H1 (cell line): ENCODE measurements at regions not wholly inside any gene's neighbourhood (a gene's known extent, or its start where the extent isn't known, plus 50 kb on each side); places are given as distances from the start of the nearest gene placed in this dataset.

Experiments used
- CTCF ChIA-PET: fragments of 300-600 bp; sonication (Branson Sonifier 250); formaldehyde crosslinking; loops from one replicate; lab custom pipeline; 2021; ENCODE audit not compliant: partially characterized antibody; lab: Charles Lee
- POLR2A ChIA-PET: fragments of 300-600 bp; sonication (Branson Sonifier 250); formaldehyde crosslinking; loops from one replicate; lab custom pipeline; 2021; ENCODE audit warnings: inconsistent platforms; ENCODE audit not compliant: partially characterized antibody; lab: Charles Lee
- DNase-seq, 2 experiments: peaks; one replicate each; pipeline versions ENCODE4 v3.0.0 to v3.0.0-alpha.2; 2010 to 2022; ENCODE audit warnings: low spot score in 2 of 2, low read depth in 1 of 2, mixed read lengths in 1 of 2
- FAIRE-seq: peaks from 2 replicates; lab custom pipeline; 2011; peaks lifted over from hg19 to GRCh38; lab: Jason Lieb, UNC
- H2AFZ ChIP-seq: 2 replicates; pipeline ENCODE4 v1.8.1; 2012; ENCODE audit warnings: low read length, inconsistent platforms
- H2AK5ac ChIP-seq: 2 replicates; pipeline ENCODE4 v1.6.1; 2013; ENCODE audit warnings: low read depth, low read length
- H2BK120ac ChIP-seq: replicated peaks from 2 replicates; pipeline ENCODE3; 2013; ENCODE audit warnings: low read depth, low read length, inconsistent platforms
- H2BK12ac ChIP-seq: 2 replicates; pipeline ENCODE4 v1.6.1; 2013; ENCODE audit warnings: low read depth, low read length
- H2BK15ac ChIP-seq: 2 replicates; pipeline ENCODE4 v1.6.1; 2013; ENCODE audit warnings: low read length
- H2BK20ac ChIP-seq: 2 replicates; pipeline ENCODE4 v1.6.1; 2013; ENCODE audit warnings: low read length
- H2BK5ac ChIP-seq: 2 replicates; pipeline ENCODE4 v1.6.1; 2013; ENCODE audit warnings: low read depth, low read length
- H3K14ac ChIP-seq: 2 replicates; pipeline ENCODE4 v1.6.1; 2013; ENCODE audit warnings: inconsistent platforms; ENCODE audit not compliant: insufficient read length
- H3K18ac ChIP-seq: 2 replicates; pipeline ENCODE4 v1.6.1; 2013; ENCODE audit warnings: low read length; ENCODE audit errors: extremely low read depth
- H3K23ac ChIP-seq: 2 replicates; pipeline ENCODE4 v1.6.1; 2013; ENCODE audit warnings: inconsistent platforms; ENCODE audit not compliant: insufficient read length
- H3K23me2 ChIP-seq: 2 replicates; pipeline ENCODE4 v1.6.1; 2013; ENCODE audit warnings: low read depth, low read length
- H3K27ac ChIP-seq: 2 replicates; pipeline ENCODE4 v1.6.1; 2011; ENCODE audit warnings: low read depth, low read length, inconsistent platforms
- H3K27me3 ChIP-seq, 4 experiments: replicated peaks in 1 of 4; 1 replicate in 1 of 4; 2 replicates in 3 of 4; pipeline versions ENCODE4 v1.6.1 to v1.8.1; 2011 to 2013; ENCODE audit warnings: low read length in 3 of 4, mild to moderate bottlenecking in 3 of 4, inconsistent platforms in 2 of 4, mixed read lengths in 2 of 4, moderate library complexity in 1 of 4; ENCODE audit not compliant: control insufficient read depth in 3 of 4, insufficient read depth in 3 of 4; ENCODE audit errors: extremely low read depth in 1 of 4
- H3K36me3 ChIP-seq, 4 experiments: 2 replicates each; pipeline versions ENCODE4 v1.6.1 to v1.8.1; 2011 to 2013; ENCODE audit warnings: mild to moderate bottlenecking in 4 of 4, low read length in 3 of 4, moderate library complexity in 2 of 4, control low read depth in 1 of 4, inconsistent platforms in 1 of 4; ENCODE audit not compliant: insufficient read depth in 4 of 4, control insufficient read depth in 2 of 4
- H3K4ac ChIP-seq: replicated peaks from 2 replicates; pipeline ENCODE3; 2013; ENCODE audit warnings: low read length, low read depth, mixed read lengths, inconsistent platforms; ENCODE audit not compliant: insufficient read length
- H3K4me1 ChIP-seq, 4 experiments: replicated peaks in 1 of 4; 1 replicate in 1 of 4; 2 replicates in 3 of 4; pipeline versions ENCODE4 v1.6.1 to v1.8.1; 2011 to 2013; ENCODE audit warnings: low read length in 3 of 4, inconsistent platforms in 2 of 4, mixed read lengths in 1 of 4; ENCODE audit not compliant: insufficient read depth in 4 of 4, control insufficient read depth in 3 of 4
- H3K4me2 ChIP-seq, 2 experiments: 2 replicates each; pipeline versions ENCODE4 v1.6.1 to v1.8.1; 2011 to 2013; ENCODE audit warnings: low read depth in 2 of 2, low read length in 2 of 2, control low read depth in 1 of 2, inconsistent platforms in 1 of 2, mild to moderate bottlenecking in 1 of 2; ENCODE audit not compliant: insufficient read depth in 1 of 2
- H3K4me3 ChIP-seq, 4 experiments: fragments of 200-600, 300-600 bp in 1 of 4; sonication (generic), shearing (Covaris generic), sonication (Bioruptor Twin) in 1 of 4; 2 replicates each; pipeline versions ENCODE4 v1.5.1 to v1.8.1; 2011 to 2016; ENCODE audit warnings: low read length in 4 of 4, low read depth in 3 of 4, control low read depth in 2 of 4, inconsistent platforms in 2 of 4, mild to moderate bottlenecking in 2 of 4, mixed read lengths in 1 of 4, moderate library complexity in 1 of 4; ENCODE audit not compliant: insufficient read depth in 2 of 4; ENCODE audit errors: extremely low read depth in 1 of 4
- H3K56ac ChIP-seq: replicated peaks from 2 replicates; pipeline ENCODE3; 2013; ENCODE audit warnings: low read depth, mild to moderate bottlenecking, mixed read lengths, low read length, inconsistent platforms; ENCODE audit not compliant: insufficient read length
- H3K79me1 ChIP-seq: 2 replicates; pipeline ENCODE4 v1.6.1; 2013; ENCODE audit warnings: low read depth, low read length, control low read depth
- H3K79me2 ChIP-seq, 2 experiments: 2 replicates each; pipeline versions ENCODE4 v1.6.1 to v1.8.1; 2012 to 2013; ENCODE audit warnings: low read length in 2 of 2, mild to moderate bottlenecking in 2 of 2, inconsistent platforms in 1 of 2; ENCODE audit not compliant: insufficient read depth in 2 of 2, control insufficient read depth in 1 of 2
- H3K9ac ChIP-seq, 4 experiments: replicated peaks in 1 of 4; 1 replicate in 1 of 4; 2 replicates in 3 of 4; pipeline versions ENCODE4 v1.6.1 to v1.8.1; 2011 to 2013; ENCODE audit warnings: low read depth in 3 of 4, low read length in 3 of 4, control low read depth in 2 of 4, mild to moderate bottlenecking in 2 of 4, moderate library complexity in 2 of 4, inconsistent platforms in 1 of 4; ENCODE audit errors: extremely low read depth in 1 of 4
- H3K9me3 ChIP-seq, 2 experiments: 2 replicates each; pipeline versions ENCODE4 v1.6.1 to v1.8.1; 2012 to 2013; ENCODE audit warnings: mild to moderate bottlenecking in 2 of 2, moderate library complexity in 2 of 2, control low read depth in 1 of 2, inconsistent platforms in 1 of 2, low read depth in 1 of 2, low read length in 1 of 2, mixed read lengths in 1 of 2; ENCODE audit not compliant: insufficient read depth in 2 of 2
- H4K20me1 ChIP-seq, 2 experiments: replicated peaks in 1 of 2; 2 replicates each; pipeline versions ENCODE3 to v1.8.1; 2011 to 2013; ENCODE audit warnings: inconsistent platforms in 2 of 2, low read length in 2 of 2, mild to moderate bottlenecking in 1 of 2; ENCODE audit not compliant: insufficient read depth in 2 of 2, control insufficient read depth in 1 of 2
- H4K5ac ChIP-seq: 2 replicates; pipeline ENCODE4 v1.6.1; 2013; ENCODE audit warnings: low read length, low read depth, mixed read lengths, inconsistent platforms; ENCODE audit not compliant: insufficient read length
- H4K8ac ChIP-seq: 2 replicates; pipeline ENCODE4 v1.8.0; 2013; ENCODE audit warnings: mild to moderate bottlenecking, moderate library complexity, low read length, inconsistent platforms; ENCODE audit not compliant: insufficient read depth; ENCODE audit errors: extremely low read depth
- H4K91ac ChIP-seq: replicated peaks from 2 replicates; pipeline ENCODE3; 2013; ENCODE audit warnings: low read length, mixed read lengths, inconsistent platforms; ENCODE audit not compliant: insufficient read length
- BRCA1 ChIP-seq: IDR thresholded peaks from 2 replicates; pipeline ENCODE4 v1.6.1; 2012; ENCODE audit warnings: low read depth, low read length, improper control_type of control experiment
- CBX5 ChIP-seq: fragments of 300-800, 300-1000 bp; sonication (generic); IDR thresholded peaks from 2 replicates; pipeline ENCODE4 v1.7.1; 2016; ENCODE audit warnings: antibody characterized with exemption, low read length, low read depth
- CHD2 ChIP-seq: IDR thresholded peaks from 2 replicates; pipeline ENCODE4 v1.6.1; 2012; ENCODE audit warnings: low read length, improper control_type of control experiment
- CREB1 ChIP-seq: IDR thresholded peaks from 2 replicates; pipeline ENCODE4 v1.6.1; 2012; ENCODE audit warnings: inconsistent platforms
- EP300 ChIP-seq, 2 experiments: IDR thresholded peaks; 1 replicate in 1 of 2; 2 replicates in 1 of 2; pipeline ENCODE4 v1.6.1; 2011 to 2012; ENCODE audit warnings: low read depth in 2 of 2, low read length in 2 of 2, mild to moderate bottlenecking in 2 of 2, borderline replicate concordance in 1 of 2, inconsistent platforms in 1 of 2, moderate library complexity in 1 of 2
- GTF2F1 ChIP-seq: IDR thresholded peaks from 2 replicates; pipeline ENCODE4 v1.6.1; 2012; ENCODE audit warnings: low read depth, low read length, improper control_type of control experiment, borderline replicate concordance
- KDM4A ChIP-seq: IDR thresholded peaks from one replicate; pipeline ENCODE4 v1.7.1; 2012; ENCODE audit warnings: low read depth, mild to moderate bottlenecking, moderate library complexity, low read length, inconsistent platforms; ENCODE audit not compliant: severe bottlenecking
- POLR2AphosphoS5 ChIP-seq: IDR thresholded peaks from 2 replicates; pipeline ENCODE4 v1.6.1; 2011; ENCODE audit warnings: low read depth, low read length
- RBBP5 ChIP-seq: IDR thresholded peaks from 2 replicates; pipeline ENCODE4 v1.7.1; 2012; ENCODE audit warnings: low read depth, mild to moderate bottlenecking, inconsistent platforms, low read length, moderate library complexity, borderline replicate concordance
- SIN3A ChIP-seq, 2 experiments: IDR thresholded peaks in 1 of 2; conservative IDR thresholded peaks in 1 of 2; 2 replicates each; pipeline ENCODE4 v1.6.1; 2011 to 2012; ENCODE audit warnings: low read length in 2 of 2, improper control_type of control experiment in 1 of 2, low read depth in 1 of 2, mild to moderate bottlenecking in 1 of 2
- SRF ChIP-seq: IDR thresholded peaks from 2 replicates; pipeline ENCODE4 v1.6.1; 2011; ENCODE audit warnings: mild to moderate bottlenecking, low read depth, low read length, moderate library complexity
- TBP ChIP-seq: IDR thresholded peaks from 2 replicates; pipeline ENCODE4 v1.6.1; 2011; ENCODE audit warnings: low read depth, low read length, improper control_type of control experiment
- TCF12 ChIP-seq: IDR thresholded peaks from 2 replicates; pipeline ENCODE4 v1.6.1; 2011; ENCODE audit warnings: low read depth, mild to moderate bottlenecking, low read length
- YY1 ChIP-seq: IDR thresholded peaks from 2 replicates; pipeline ENCODE4 v1.6.1; 2011; ENCODE audit warnings: low read depth, mild to moderate bottlenecking, low read length
- WGBS, 2 experiments: shearing (Covaris generic) in 1 of 2; methylation state at CpG; one replicate each; pipeline versions ENCODE4 v1.1.6 to v1.1.7; 2013 to 2015; ENCODE audit warnings: low lambda C conversion rate in 2 of 2, mixed read lengths in 2 of 2, inconsistent platforms in 1 of 2, low coverage in 1 of 2, missing lambda C conversion rate in 1 of 2; ENCODE audit not compliant: insufficient replicate concordance in 2 of 2, insufficient coverage in 1 of 2, insufficient read length in 1 of 2; ENCODE audit errors: extremely low coverage in 1 of 2, missing lambda C conversion rate in 1 of 2; 5-methylcytosine and 5-hydroxymethylcytosine counted together

DNA sequence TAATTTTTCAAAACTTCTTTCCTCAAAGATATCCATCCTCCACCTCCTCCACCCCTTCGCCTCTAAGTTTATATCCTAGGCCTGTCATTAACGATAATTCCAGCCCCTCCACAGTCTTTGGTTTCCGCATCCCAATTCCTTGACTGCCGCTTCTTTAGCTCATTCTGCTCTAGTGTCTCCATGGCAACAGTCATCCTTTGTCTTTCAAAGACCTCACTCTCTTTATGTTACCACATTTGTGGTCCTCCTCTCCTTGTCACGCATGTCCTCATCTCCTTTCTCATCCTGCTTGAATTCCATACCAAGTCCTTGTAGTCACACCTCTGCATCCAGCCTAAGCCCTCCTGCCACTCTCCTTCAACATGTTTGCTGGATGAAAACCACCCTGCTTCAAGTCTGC, 511.2 kb upstream of the KLF6 start:
- Histone ChIP-seq H3K4me3 (no peak overlapping the region), H2BK15ac (no peak overlapping the region), H2AFZ (no peak overlapping the region), H3K23me2 (no peaks in the 10 kb centered on the region), H4K20me1 (peaks cover 0 to 2% of the 10 kb centered on the region in 2 experiments), H2BK12ac (no peak overlapping the region), H3K4me1 (no peaks in the 10 kb centered on the region; a peak in 3 of 7 replicates), H3K14ac (no peak overlapping the region), H3K56ac (no peak overlapping the region), H3K23ac (no peak overlapping the region), H2BK5ac (no peak overlapping the region), H4K8ac (no peak overlapping the region), H3K9ac (no peak overlapping the region), H2AK5ac (no peak overlapping the region), H3K79me2 (no peaks in the 10 kb centered on the region), H3K9me3 (no peaks in the 10 kb centered on the region), H2BK20ac (no peak overlapping the region), H3K4ac (no peak overlapping the region), H2BK120ac (no peak overlapping the region), H3K36me3 (no peaks in the 10 kb centered on the region), H3K4me2 (no peak overlapping the region), H4K91ac (no peak overlapping the region), H3K27me3 (no peaks in the 10 kb centered on the region), H3K27ac (no peak overlapping the region), H4K5ac (no peak overlapping the region), H3K79me1 (no peaks in the 10 kb centered on the region), H3K18ac (no peak overlapping the region)
- WGBS, 2 experiments: 80% methylated on average over 5 of the region's 5 CpGs; no CpG with 5 or more reads in 1 of the 2 experiments
- CTCF ChIA-PET: interaction anchor here (0.7 to 1.6 kb wide), 2 partner anchors 10 to 362 kb away, joined by 3 read pairs; no protein-coding TSS in a partner anchor
- POLR2A ChIA-PET: no interaction called here
- DNase-seq (no peak), FAIRE-seq (no peak)
- TF ChIP-seq POLR2AphosphoS5: no peak
- TF ChIP-seq SRF: no peak
- TF ChIP-seq EP300 (IDR thresholded peaks at IDR 0.05; ENCODE audit: borderline replicate concordance in 1 of 2, low read depth in 2 of 2, low read length in 2 of 2): no peak
- no peak for TF ChIP-seq RBBP5
- no peak for TF ChIP-seq GTF2F1
- TF ChIP-seq KDM4A: no peak
- no peak for TF ChIP-seq SIN3A (conservative IDR thresholded peaks at IDR 0.05 in 1 of 2, IDR thresholded peaks at IDR 0.05 in 1 of 2; ENCODE audit: low read depth in 1 of 2, low read length in 2 of 2)
- no peak for TF ChIP-seq CHD2
- TF ChIP-seq CREB1: no peak
- no peak for TF ChIP-seq BRCA1
- no peak for TF ChIP-seq CBX5
- no peak for TF ChIP-seq YY1
- TF ChIP-seq TCF12: no peak
- TF ChIP-seq TBP: no peak
